ENCODE measurements at regions not wholly inside any gene's neighbourhood (a gene's known extent, or its start where the extent isn't known, plus 50 kb on each side); places are given as distances from the start of the nearest gene placed in this dataset.

- TF ChIP-seq POLR2AphosphoS5 (IDR thresholded peaks at IDR 0.05) (no peak), CTCF (IDR thresholded peaks at IDR 0.05) (no peak)
Measured at GRCh38 chr2:217386041-217386440, 526.2 kb upstream of the TNP1 start.
